Peyer's patch (tissue), 4 donors: ENCODE measurements at regions not wholly inside any gene's neighbourhood (a gene's known extent, or its start where the extent isn't known, plus 50 kb on each side); places are given as distances from the start of the nearest gene placed in this dataset.
"Not testable (repeated sequence)": the region's sequence is repeated elsewhere in the genome, so short reads cannot be mapped to it uniquely, and the experiment has no call there.

ENCODE experiments used
- DNase-seq, 3 donors: peaks; one replicate each; pipeline ENCODE4 v3.0.0-alpha.2; 2017 to 2019
- H3K27ac ChIP-seq, 4 donors: fragments of 200-600 bp; sonication (generic); one replicate each; pipeline ENCODE4 v1.5.1; 2016 to 2019
- H3K27me3 ChIP-seq, 2 donors: fragments of 200-600 bp; sonication (generic); one replicate each; pipeline ENCODE4 v1.5.1; 2019
- H3K36me3 ChIP-seq, 3 donors: fragments of 200-600 bp; sonication (generic); one replicate each; pipeline ENCODE4 v1.5.1; 2016 to 2019
- H3K4me1 ChIP-seq, 4 donors: fragments of 200-600 bp; sonication (generic); one replicate each; pipeline ENCODE4 v1.5.1; 2016 to 2019
- H3K4me3 ChIP-seq, 4 donors: fragments of 200-600 bp; sonication (generic); 1 replicate in 3 of 4; 2 replicates in 1 of 4; pipeline ENCODE4 v1.5.1; 2016 to 2019; ENCODE audit warnings: mild to moderate bottlenecking in 1 of 4
- H3K9me3 ChIP-seq, 4 donors: fragments of 200-600 bp; sonication (generic); one replicate each; pipeline ENCODE4 v1.5.1; 2016 to 2019; ENCODE audit warnings: mild to moderate bottlenecking in 1 of 4
- CTCF ChIP-seq, 6 experiments: fragments of 450-650 bp in 4 of 6; fragments of 200-600 bp in 2 of 6; sonication (generic) in 1 of 6; IDR thresholded peaks; one replicate each; pipeline ENCODE4 v1.5.1; 2017 to 2019; ENCODE audit warnings: antibody characterized with exemption in 6 of 6, mild to moderate bottlenecking in 3 of 6, moderate library complexity in 1 of 6
- POLR2A ChIP-seq, 2 donors: fragments of 450-650 bp; IDR thresholded peaks; one replicate each; pipeline ENCODE4 v1.5.1; 2017; ENCODE audit warnings: antibody characterized with exemption in 2 of 2, mild to moderate bottlenecking in 2 of 2, moderate library complexity in 2 of 2

GRCh38 chr21:13877503-13877902 lies 267.9 kb downstream of the POTED start:
- not testable (repeated sequence) for H3K9me3 ChIP-seq, H3K4me3 ChIP-seq, H3K27ac ChIP-seq, H3K27me3 ChIP-seq, DNase-seq, H3K4me1 ChIP-seq, H3K36me3 ChIP-seq

GRCh38 chr21:13876999-13877398 lies 267.4 kb downstream of the POTED start:
- not testable (repeated sequence) for DNase-seq, H3K4me3 ChIP-seq, H3K27me3 ChIP-seq, H3K9me3 ChIP-seq, H3K4me1 ChIP-seq, H3K27ac ChIP-seq, H3K36me3 ChIP-seq

- not testable (repeated sequence) for DNase-seq, H3K9me3 ChIP-seq, H3K36me3 ChIP-seq, H3K27me3 ChIP-seq, H3K27ac ChIP-seq, H3K4me1 ChIP-seq, H3K4me3 ChIP-seq
Observed at GRCh38 chr21:13874001-13874400, 264.4 kb downstream of the POTED start.

- no peaks in the 10 kb centered on the region for H3K36me3 ChIP-seq
- no peak overlapping the region for H3K27ac ChIP-seq
- H3K27me3 ChIP-seq = no peaks in the 10 kb centered on the region
- no peak for DNase-seq
- no peak for TF ChIP-seq CTCF (IDR thresholded peaks at IDR 0.05)
- no peak for TF ChIP-seq POLR2A (IDR thresholded peaks at IDR 0.05)
- no peaks in the 10 kb centered on the region for H3K9me3 ChIP-seq
- no peaks in the 10 kb centered on the region for H3K4me1 ChIP-seq
- H3K4me3 ChIP-seq = no peak overlapping the region
Observed at GRCh38 chr21:13854638-13855037, 245.1 kb downstream of the POTED start.

- H3K4me1 ChIP-seq, H3K4me3 ChIP-seq, H3K9me3 ChIP-seq, H3K27ac ChIP-seq, H3K36me3 ChIP-seq, H3K27me3 ChIP-seq, DNase-seq: not testable (repeated sequence)
Observed at GRCh38 chr21:13850808-13851207, 241.2 kb downstream of the POTED start.

GRCh38 chr21:13849489-13849888 lies 239.9 kb downstream of the POTED start:
- not testable (repeated sequence) for H3K36me3 ChIP-seq, H3K27ac ChIP-seq, H3K4me1 ChIP-seq, DNase-seq, H3K4me3 ChIP-seq, H3K27me3 ChIP-seq, H3K9me3 ChIP-seq

GRCh38 chr21:13846718-13847117 lies 237.1 kb downstream of the POTED start:
- H3K27ac ChIP-seq, DNase-seq, H3K4me3 ChIP-seq, H3K27me3 ChIP-seq, H3K9me3 ChIP-seq, H3K4me1 ChIP-seq, H3K36me3 ChIP-seq: not testable (repeated sequence)

GRCh38 chr21:13844574-13844973 lies 235.0 kb downstream of the POTED start:
- not testable (repeated sequence) for H3K27ac ChIP-seq, DNase-seq

GRCh38 chr21:13843081-13843480 lies 233.5 kb downstream of the POTED start:
- not testable (repeated sequence) for H3K4me1 ChIP-seq, H3K9me3 ChIP-seq, DNase-seq, H3K4me3 ChIP-seq, H3K27me3 ChIP-seq, H3K36me3 ChIP-seq, H3K27ac ChIP-seq

More at GRCh38 chr21:13844574-13844973, 235.0 kb downstream of the POTED start:
- H3K27me3 ChIP-seq, H3K9me3 ChIP-seq, H3K4me3 ChIP-seq, H3K4me1 ChIP-seq, H3K36me3 ChIP-seq: not testable (repeated sequence)

- DNase-seq, H3K4me1 ChIP-seq, H3K4me3 ChIP-seq, H3K27me3 ChIP-seq, H3K27ac ChIP-seq, H3K9me3 ChIP-seq, H3K36me3 ChIP-seq: not testable (repeated sequence)
Observed at GRCh38 chr21:13827666-13828065, 218.1 kb downstream of the POTED start.

- Histone ChIP-seq H3K36me3 (no peaks in the 10 kb centered on the region), H3K4me1 (no peaks in the 10 kb centered on the region), H3K4me3 (no peak overlapping the region), H3K27ac (no peak overlapping the region), H3K27me3 (no peaks in the 10 kb centered on the region), H3K9me3 (no peaks in the 10 kb centered on the region)
- no peak for DNase-seq
- no peak for TF ChIP-seq CTCF (IDR thresholded peaks at IDR 0.05)
- TF ChIP-seq POLR2A (IDR thresholded peaks at IDR 0.05) = no peak
Observed at GRCh38 chr21:13827201-13827600, 217.6 kb downstream of the POTED start.

- H3K36me3 ChIP-seq, H3K27me3 ChIP-seq, DNase-seq, H3K9me3 ChIP-seq, H3K27ac ChIP-seq, H3K4me3 ChIP-seq, H3K4me1 ChIP-seq: not testable (repeated sequence)
Observed at GRCh38 chr21:13826511-13826910, 216.9 kb downstream of the POTED start.

GRCh38 chr21:13825218-13825778 lies 215.7 kb downstream of the POTED start:
- not testable (repeated sequence) for H3K36me3 ChIP-seq, H3K27me3 ChIP-seq, H3K27ac ChIP-seq, H3K4me3 ChIP-seq, DNase-seq, H3K9me3 ChIP-seq, H3K4me1 ChIP-seq

GRCh38 chr21:13820286-13820685 lies 210.7 kb downstream of the POTED start:
- H3K27me3 ChIP-seq, H3K36me3 ChIP-seq, H3K9me3 ChIP-seq, H3K27ac ChIP-seq, DNase-seq, H3K4me1 ChIP-seq, H3K4me3 ChIP-seq: not testable (repeated sequence)
